H9 (cell line): ENCODE measurements at regions not wholly inside any gene's neighbourhood (a gene's known extent, or its start where the extent isn't known, plus 50 kb on each side); places are given as distances from the start of the nearest gene placed in this dataset.

Source experiments
- DNase-seq: peaks from one replicate; pipeline ENCODE4 v3.0.0-alpha.2; 2017
- H2AFZ ChIP-seq: one replicate; pipeline ENCODE4 v1.6.1; 2013; ENCODE audit warnings: mild to moderate bottlenecking, low read length, control low read depth, moderate library complexity
- H2AK5ac ChIP-seq: 2 replicates; pipeline ENCODE4 v1.6.1; 2013; ENCODE audit warnings: low read length, control low read depth, mixed read lengths; ENCODE audit not compliant: insufficient read length
- H2BK120ac ChIP-seq: one replicate; pipeline ENCODE4 v1.6.1; 2013; ENCODE audit warnings: low read depth, mild to moderate bottlenecking, low read length, control low read depth, inconsistent platforms; ENCODE audit not compliant: poor library complexity, severe bottlenecking
- H2BK12ac ChIP-seq: 2 replicates; pipeline ENCODE4 v1.6.1; 2013; ENCODE audit warnings: low read length, control low read depth, mixed read lengths, low read depth; ENCODE audit not compliant: insufficient read length
- H2BK15ac ChIP-seq: 2 replicates; pipeline ENCODE4 v1.6.1; 2013; ENCODE audit warnings: low read depth, low read length, control low read depth
- H2BK20ac ChIP-seq: one replicate; pipeline ENCODE4 v1.6.1; 2013; ENCODE audit warnings: low read depth, mild to moderate bottlenecking, low read length, control low read depth, inconsistent platforms; ENCODE audit not compliant: poor library complexity, severe bottlenecking
- H2BK5ac ChIP-seq: 2 replicates; pipeline ENCODE4 v1.6.1; 2013; ENCODE audit warnings: low read length, control low read depth, mixed read lengths; ENCODE audit not compliant: insufficient read length
- H3K14ac ChIP-seq: 2 replicates; pipeline ENCODE4 v1.6.1; 2013; ENCODE audit warnings: low read length, control low read depth; ENCODE audit not compliant: insufficient read depth
- H3K18ac ChIP-seq: 2 replicates; pipeline ENCODE4 v1.6.1; 2013; ENCODE audit warnings: low read depth, mild to moderate bottlenecking, mixed read lengths, low read length, control low read depth; ENCODE audit not compliant: insufficient read length
- H3K23ac ChIP-seq: 2 replicates; pipeline ENCODE4 v1.6.1; 2013; ENCODE audit warnings: low read length, control low read depth, mixed read lengths, low read depth; ENCODE audit not compliant: insufficient read length
- H3K23me2 ChIP-seq: 2 replicates; pipeline ENCODE4 v1.6.1; 2013; ENCODE audit warnings: low read depth, mild to moderate bottlenecking, mixed read lengths, low read length, control low read depth; ENCODE audit not compliant: insufficient read length, poor library complexity, severe bottlenecking
- H3K27ac ChIP-seq: 2 replicates; pipeline ENCODE4 v1.5.1; 2013; ENCODE audit warnings: low read length, control low read depth, mixed read lengths, low read depth; ENCODE audit not compliant: insufficient read length
- H3K27me3 ChIP-seq: 2 replicates; pipeline ENCODE4 v1.6.1; 2013; ENCODE audit warnings: low read length, control low read depth, inconsistent platforms; ENCODE audit not compliant: insufficient read depth
- H3K4ac ChIP-seq: 2 replicates; pipeline ENCODE4 v1.6.1; 2013; ENCODE audit warnings: low read depth, mild to moderate bottlenecking, control low read depth, inconsistent platforms, low read length, moderate library complexity
- H3K4me1 ChIP-seq: 2 replicates; pipeline ENCODE4 v1.6.1; 2013; ENCODE audit warnings: low read length, control low read depth, inconsistent platforms; ENCODE audit not compliant: insufficient read depth
- H3K4me2 ChIP-seq: 2 replicates; pipeline ENCODE4 v1.6.1; 2013; ENCODE audit warnings: low read length, control low read depth, mixed read lengths; ENCODE audit not compliant: insufficient read length, insufficient read depth
- H3K56ac ChIP-seq: 2 replicates; pipeline ENCODE4 v1.6.1; 2013; ENCODE audit warnings: low read depth, mild to moderate bottlenecking, mixed read lengths, low read length, control low read depth; ENCODE audit not compliant: insufficient read length
- H3K79me1 ChIP-seq: 2 replicates; pipeline ENCODE4 v1.6.1; 2013; ENCODE audit warnings: low read depth, mild to moderate bottlenecking, moderate library complexity, low read length, control low read depth, inconsistent platforms; ENCODE audit not compliant: insufficient read depth, poor library complexity, severe bottlenecking
- H3K79me2 ChIP-seq: 2 replicates; pipeline ENCODE4 v1.6.1; 2013; ENCODE audit warnings: low read length, control low read depth, inconsistent platforms; ENCODE audit not compliant: insufficient read depth
- H3K9ac ChIP-seq: 2 replicates; pipeline ENCODE4 v1.6.1; 2013; ENCODE audit warnings: low read length, control low read depth, mixed read lengths; ENCODE audit not compliant: insufficient read length; ENCODE audit errors: extremely low read depth
- H3K9me3 ChIP-seq: one replicate; pipeline ENCODE4 v1.6.1; 2013; ENCODE audit warnings: low read depth, low read length, inconsistent platforms; ENCODE audit not compliant: control insufficient read depth
- H3T11ph ChIP-seq: one replicate; pipeline ENCODE4 v1.6.1; 2013; ENCODE audit warnings: mild to moderate bottlenecking, low read length, control low read depth, inconsistent platforms
- H4K20me1 ChIP-seq: one replicate; pipeline ENCODE4 v1.6.1; 2013; ENCODE audit not compliant: control insufficient read depth, insufficient read length, insufficient read depth
- H4K5ac ChIP-seq: 2 replicates; pipeline ENCODE4 v1.6.1; 2013; ENCODE audit warnings: low read depth, mild to moderate bottlenecking, mixed read lengths, low read length, control low read depth; ENCODE audit not compliant: insufficient read length
- H4K8ac ChIP-seq: replicated peaks from 2 replicates; pipeline ENCODE4 v1.6.1; 2013; ENCODE audit warnings: low read length, control low read depth, mixed read lengths, low read depth; ENCODE audit not compliant: insufficient read length
- H4K91ac ChIP-seq: 2 replicates; pipeline ENCODE4 v1.6.1; 2013; ENCODE audit warnings: low read depth, mild to moderate bottlenecking, moderate library complexity, mixed read lengths, low read length, control low read depth; ENCODE audit not compliant: insufficient read length
- H3K27ac Mint-ChIP-seq, 3 experiments: 2 replicates in 2 of 3; 3 replicates in 1 of 3; pipeline ENCODE4 v1.8.0; 2020 to 2021; ENCODE audit warnings: mixed read lengths in 3 of 3, mild to moderate bottlenecking in 1 of 3, moderate library complexity in 1 of 3
- H3K27me3 Mint-ChIP-seq: 2 replicates; pipeline ENCODE4 v1.8.0; 2021; ENCODE audit warnings: low read depth, mild to moderate bottlenecking, moderate library complexity, mixed read lengths
- H3K36me3 Mint-ChIP-seq, 3 experiments: 2 replicates in 2 of 3; 3 replicates in 1 of 3; pipeline ENCODE4 v1.8.0; 2020 to 2021; ENCODE audit warnings: low read depth in 3 of 3, mixed read lengths in 3 of 3; ENCODE audit not compliant: insufficient read depth in 1 of 3
- H3K4me1 Mint-ChIP-seq, 2 experiments: 2 replicates each; pipeline ENCODE4 v1.8.0; 2020; ENCODE audit warnings: mixed read lengths in 2 of 2
- H3K4me3 Mint-ChIP-seq, 2 experiments: 2 replicates in 1 of 2; 3 replicates in 1 of 2; pipeline ENCODE4 v1.8.0; 2020 to 2021; ENCODE audit warnings: mild to moderate bottlenecking in 2 of 2, mixed read lengths in 2 of 2, moderate library complexity in 1 of 2
- H3K9me3 Mint-ChIP-seq, 2 experiments: 2 replicates in 1 of 2; 3 replicates in 1 of 2; pipeline ENCODE4 v1.8.0; 2020; ENCODE audit warnings: mild to moderate bottlenecking in 2 of 2, mixed read lengths in 2 of 2, moderate library complexity in 1 of 2
- WGBS: extraction: QIAGEN DNeasy Blood & Tissue Kit; methylation state at CpG from one replicate; pipeline ENCODE4 v1.1.7; 2013; ENCODE audit warnings: missing lambda C conversion rate, low lambda C conversion rate, mixed read lengths; ENCODE audit not compliant: insufficient read length; ENCODE audit errors: extremely low coverage; 5-methylcytosine and 5-hydroxymethylcytosine counted together
- TF ChIP-seq, protein P1 (sequence below): fragments of 200-600 bp; sonication (generic); conservative IDR thresholded peaks from 3 replicates; pipeline ENCODE4 v1.8.0; 2021; ENCODE audit warnings: antibody characterized with exemption, mild to moderate bottlenecking

DNA sequence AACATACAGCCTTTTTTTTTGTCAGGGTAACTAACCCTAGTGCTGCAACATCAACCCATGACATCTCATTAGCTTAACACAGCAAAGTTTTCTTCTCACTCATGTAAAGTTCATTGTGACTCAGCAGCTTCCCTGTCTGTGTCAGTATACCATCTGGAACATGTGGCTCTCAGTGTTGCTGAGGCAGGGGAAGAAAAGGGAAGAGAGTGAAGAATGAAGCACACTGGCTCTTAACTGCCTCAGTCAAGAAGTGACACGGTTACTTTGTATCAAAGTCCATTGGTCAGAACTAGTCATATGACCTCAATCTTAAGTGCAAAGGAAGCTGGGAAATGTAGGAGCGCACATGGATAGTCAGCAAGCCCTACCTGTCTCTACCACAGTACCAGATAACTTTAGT, 185.0 kb upstream of the ELL2 start:
- H3K79me1 ChIP-seq, result no peaks in the 10 kb centered on the region
- no peak overlapping the region for H3K4me3 Mint-ChIP-seq
- H2AK5ac ChIP-seq, result no peak overlapping the region
- no peaks in the 10 kb centered on the region; a peak in 1 of 7 replicates for H3K36me3 Mint-ChIP-seq
- H3K4me2 ChIP-seq, result no peak overlapping the region
- H3K27me3 ChIP-seq, result no peaks in the 10 kb centered on the region
- H3K27me3 Mint-ChIP-seq, result no peaks in the 10 kb centered on the region
- TF ChIP-seq, protein P1, sequence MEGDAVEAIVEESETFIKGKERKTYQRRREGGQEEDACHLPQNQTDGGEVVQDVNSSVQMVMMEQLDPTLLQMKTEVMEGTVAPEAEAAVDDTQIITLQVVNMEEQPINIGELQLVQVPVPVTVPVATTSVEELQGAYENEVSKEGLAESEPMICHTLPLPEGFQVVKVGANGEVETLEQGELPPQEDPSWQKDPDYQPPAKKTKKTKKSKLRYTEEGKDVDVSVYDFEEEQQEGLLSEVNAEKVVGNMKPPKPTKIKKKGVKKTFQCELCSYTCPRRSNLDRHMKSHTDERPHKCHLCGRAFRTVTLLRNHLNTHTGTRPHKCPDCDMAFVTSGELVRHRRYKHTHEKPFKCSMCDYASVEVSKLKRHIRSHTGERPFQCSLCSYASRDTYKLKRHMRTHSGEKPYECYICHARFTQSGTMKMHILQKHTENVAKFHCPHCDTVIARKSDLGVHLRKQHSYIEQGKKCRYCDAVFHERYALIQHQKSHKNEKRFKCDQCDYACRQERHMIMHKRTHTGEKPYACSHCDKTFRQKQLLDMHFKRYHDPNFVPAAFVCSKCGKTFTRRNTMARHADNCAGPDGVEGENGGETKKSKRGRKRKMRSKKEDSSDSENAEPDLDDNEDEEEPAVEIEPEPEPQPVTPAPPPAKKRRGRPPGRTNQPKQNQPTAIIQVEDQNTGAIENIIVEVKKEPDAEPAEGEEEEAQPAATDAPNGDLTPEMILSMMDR, result no peak
- peaks cover 43 to 49% of the 10 kb centered on the region in 2 experiments for H3K4me1 Mint-ChIP-seq
- no peak overlapping the region for H2AFZ ChIP-seq
- no peak overlapping the region for H3K9ac ChIP-seq
- H3K56ac ChIP-seq, result no peak overlapping the region
- no peak overlapping the region for H3T11ph ChIP-seq
- H4K5ac ChIP-seq, result no peak overlapping the region
- H3K79me2 ChIP-seq, result no peaks in the 10 kb centered on the region
- no peaks in the 10 kb centered on the region for H4K20me1 ChIP-seq
- no peak overlapping the region for H3K14ac ChIP-seq
- H2BK120ac ChIP-seq, result no peak overlapping the region
- H3K4me1 ChIP-seq, result peaks cover 4% of the 10 kb centered on the region
- no peak overlapping the region for H4K91ac ChIP-seq
- H3K23ac ChIP-seq, result no peak overlapping the region
- H2BK5ac ChIP-seq, result no peak overlapping the region
- no peak for DNase-seq
- H3K23me2 ChIP-seq, result no peaks in the 10 kb centered on the region
- no peaks in the 10 kb centered on the region for H3K9me3 ChIP-seq
- no peak overlapping the region for H2BK20ac ChIP-seq
- H3K9me3 Mint-ChIP-seq, result no peaks in the 10 kb centered on the region
- no peak overlapping the region for H3K4ac ChIP-seq
- peak overlapping the region in 1 of 3 experiments; percentile 49; a peak in 1 of 7 replicates for H3K27ac Mint-ChIP-seq
- no peak overlapping the region for H3K18ac ChIP-seq
- no peak overlapping the region for H4K8ac ChIP-seq
- no peak overlapping the region for H2BK15ac ChIP-seq
- no peak overlapping the region for H3K27ac ChIP-seq
- no CpG with 5 or more reads among the region's 2 CpGs for WGBS
- no peak overlapping the region for H2BK12ac ChIP-seq
